NCI-H748 treated with DMSO at 0.1 percent for 48 hours (cell line): ENCODE measurements at regions not wholly inside any gene's neighbourhood (a gene's known extent, or its start where the extent isn't known, plus 50 kb on each side); places are given as distances from the start of the nearest gene placed in this dataset.
"Not testable (repeated sequence)": the region's sequence is repeated elsewhere in the genome, so short reads cannot be mapped to it uniquely, and the experiment has no call there.

Source experiments
- DNase-seq: peaks from one replicate; lab custom pipeline; 2025; lab: John Stamatoyannopoulos, UW

- DNase-seq: no peak
These were observed 779.5 kb downstream of the NTRK3 start for GRCh38 chr15:87477026-87477425.

GRCh38 chr15:87470923-87471322 lies 785.6 kb downstream of the NTRK3 start:
- no peak for DNase-seq

- not testable (repeated sequence) for DNase-seq
These were observed 792.6 kb downstream of the NTRK3 start for GRCh38 chr15:87463956-87464355.

- no peak for DNase-seq
These were observed 794.9 kb downstream of the NTRK3 start for GRCh38 chr15:87461631-87462030.

GRCh38 chr15:87454860-87455259 lies 801.7 kb downstream of the NTRK3 start:
- no peak for DNase-seq

- DNase-seq: no peak
These were observed 806.2 kb downstream of the NTRK3 start for GRCh38 chr15:87450314-87450713.

- no peak for DNase-seq
These were observed 817.4 kb downstream of the NTRK3 start for GRCh38 chr15:87439090-87439489.

- DNase-seq: no peak
These were observed 822.7 kb downstream of the NTRK3 start for GRCh38 chr15:87433871-87434270.

- DNase-seq: no peak
These were observed 826.8 kb downstream of the NTRK3 start for GRCh38 chr15:87429754-87430153.

- no peak for DNase-seq
These were observed 836.5 kb downstream of the NTRK3 start for GRCh38 chr15:87420017-87420416.

- no peak for DNase-seq
These were observed 837.2 kb downstream of the NTRK3 start for GRCh38 chr15:87419344-87419743.

GRCh38 chr15:87416591-87417257 lies 839.8 kb downstream of the NTRK3 start:
- DNase-seq: no peak

GRCh38 chr15:87408902-87409301 lies 847.6 kb downstream of the NTRK3 start:
- DNase-seq: no peak

GRCh38 chr15:87403973-87404372 lies 852.6 kb downstream of the NTRK3 start:
- no peak for DNase-seq

- DNase-seq: no peak
These were observed 854.6 kb downstream of the NTRK3 start for GRCh38 chr15:87401973-87402372.

- no peak for DNase-seq
These were observed 861.9 kb downstream of the NTRK3 start for GRCh38 chr15:87394676-87395075.

- DNase-seq: no peak
These were observed 868.8 kb downstream of the NTRK3 start for GRCh38 chr15:87387766-87388165.

GRCh38 chr15:87374339-87374738 lies 882.2 kb downstream of the NTRK3 start:
- DNase-seq: no peak

- DNase-seq: no peak
These were observed 887.3 kb downstream of the NTRK3 start for GRCh38 chr15:87369269-87369668.

GRCh38 chr15:87368511-87368910 lies 888.0 kb downstream of the NTRK3 start:
- DNase-seq: no peak

GRCh38 chr15:87365186-87365585 lies 891.4 kb downstream of the NTRK3 start:
- DNase-seq: no peak

- DNase-seq: no peak
These were observed 894.0 kb downstream of the NTRK3 start for GRCh38 chr15:87362531-87362930.

- DNase-seq: no peak
These were observed 898.8 kb downstream of the NTRK3 start for GRCh38 chr15:87357637-87358313.

GRCh38 chr15:87355946-87356345 lies 900.6 kb downstream of the NTRK3 start:
- no peak for DNase-seq
